H1 (cell line): ENCODE measurements at regions not wholly inside any gene's neighbourhood (a gene's known extent, or its start where the extent isn't known, plus 50 kb on each side); places are given as distances from the start of the nearest gene placed in this dataset.
A peak's percentile ranks its signal among the peaks of the same experiment; 100 is the strongest.

Experiments
- CTCF ChIA-PET: fragments of 300-600 bp; sonication (Branson Sonifier 250); formaldehyde crosslinking; loops from one replicate; lab custom pipeline; 2021; ENCODE audit not compliant: partially characterized antibody; lab: Charles Lee
- POLR2A ChIA-PET: fragments of 300-600 bp; sonication (Branson Sonifier 250); formaldehyde crosslinking; loops from one replicate; lab custom pipeline; 2021; ENCODE audit warnings: inconsistent platforms; ENCODE audit not compliant: partially characterized antibody; lab: Charles Lee
- DNase-seq, 2 experiments: peaks; one replicate each; pipeline versions ENCODE4 v3.0.0 to v3.0.0-alpha.2; 2010 to 2022; ENCODE audit warnings: low spot score in 2 of 2, low read depth in 1 of 2, mixed read lengths in 1 of 2
- FAIRE-seq: peaks from 2 replicates; lab custom pipeline; 2011; peaks lifted over from hg19 to GRCh38; lab: Jason Lieb, UNC
- H2AFZ ChIP-seq: 2 replicates; pipeline ENCODE4 v1.8.1; 2012; ENCODE audit warnings: low read length, inconsistent platforms
- H2AK5ac ChIP-seq: 2 replicates; pipeline ENCODE4 v1.6.1; 2013; ENCODE audit warnings: low read depth, low read length
- H2BK120ac ChIP-seq: replicated peaks from 2 replicates; pipeline ENCODE3; 2013; ENCODE audit warnings: low read depth, low read length, inconsistent platforms
- H2BK12ac ChIP-seq: 2 replicates; pipeline ENCODE4 v1.6.1; 2013; ENCODE audit warnings: low read depth, low read length
- H2BK15ac ChIP-seq: 2 replicates; pipeline ENCODE4 v1.6.1; 2013; ENCODE audit warnings: low read length
- H2BK20ac ChIP-seq: 2 replicates; pipeline ENCODE4 v1.6.1; 2013; ENCODE audit warnings: low read length
- H2BK5ac ChIP-seq: 2 replicates; pipeline ENCODE4 v1.6.1; 2013; ENCODE audit warnings: low read depth, low read length
- H3K14ac ChIP-seq: 2 replicates; pipeline ENCODE4 v1.6.1; 2013; ENCODE audit warnings: inconsistent platforms; ENCODE audit not compliant: insufficient read length
- H3K18ac ChIP-seq: 2 replicates; pipeline ENCODE4 v1.6.1; 2013; ENCODE audit warnings: low read length; ENCODE audit errors: extremely low read depth
- H3K23ac ChIP-seq: 2 replicates; pipeline ENCODE4 v1.6.1; 2013; ENCODE audit warnings: inconsistent platforms; ENCODE audit not compliant: insufficient read length
- H3K23me2 ChIP-seq: 2 replicates; pipeline ENCODE4 v1.6.1; 2013; ENCODE audit warnings: low read depth, low read length
- H3K27ac ChIP-seq: 2 replicates; pipeline ENCODE4 v1.6.1; 2011; ENCODE audit warnings: low read depth, low read length, inconsistent platforms
- H3K27me3 ChIP-seq, 4 experiments: replicated peaks in 1 of 4; 1 replicate in 1 of 4; 2 replicates in 3 of 4; pipeline versions ENCODE4 v1.6.1 to v1.8.1; 2011 to 2013; ENCODE audit warnings: low read length in 3 of 4, mild to moderate bottlenecking in 3 of 4, inconsistent platforms in 2 of 4, mixed read lengths in 2 of 4, moderate library complexity in 1 of 4; ENCODE audit not compliant: control insufficient read depth in 3 of 4, insufficient read depth in 3 of 4; ENCODE audit errors: extremely low read depth in 1 of 4
- H3K36me3 ChIP-seq, 4 experiments: 2 replicates each; pipeline versions ENCODE4 v1.6.1 to v1.8.1; 2011 to 2013; ENCODE audit warnings: mild to moderate bottlenecking in 4 of 4, low read length in 3 of 4, moderate library complexity in 2 of 4, control low read depth in 1 of 4, inconsistent platforms in 1 of 4; ENCODE audit not compliant: insufficient read depth in 4 of 4, control insufficient read depth in 2 of 4
- H3K4ac ChIP-seq: replicated peaks from 2 replicates; pipeline ENCODE3; 2013; ENCODE audit warnings: low read length, low read depth, mixed read lengths, inconsistent platforms; ENCODE audit not compliant: insufficient read length
- H3K4me1 ChIP-seq, 4 experiments: replicated peaks in 1 of 4; 1 replicate in 1 of 4; 2 replicates in 3 of 4; pipeline versions ENCODE4 v1.6.1 to v1.8.1; 2011 to 2013; ENCODE audit warnings: low read length in 3 of 4, inconsistent platforms in 2 of 4, mixed read lengths in 1 of 4; ENCODE audit not compliant: insufficient read depth in 4 of 4, control insufficient read depth in 3 of 4
- H3K4me2 ChIP-seq, 2 experiments: 2 replicates each; pipeline versions ENCODE4 v1.6.1 to v1.8.1; 2011 to 2013; ENCODE audit warnings: low read depth in 2 of 2, low read length in 2 of 2, control low read depth in 1 of 2, inconsistent platforms in 1 of 2, mild to moderate bottlenecking in 1 of 2; ENCODE audit not compliant: insufficient read depth in 1 of 2
- H3K4me3 ChIP-seq, 4 experiments: fragments of 200-600, 300-600 bp in 1 of 4; sonication (generic), shearing (Covaris generic), sonication (Bioruptor Twin) in 1 of 4; 2 replicates each; pipeline versions ENCODE4 v1.5.1 to v1.8.1; 2011 to 2016; ENCODE audit warnings: low read length in 4 of 4, low read depth in 3 of 4, control low read depth in 2 of 4, inconsistent platforms in 2 of 4, mild to moderate bottlenecking in 2 of 4, mixed read lengths in 1 of 4, moderate library complexity in 1 of 4; ENCODE audit not compliant: insufficient read depth in 2 of 4; ENCODE audit errors: extremely low read depth in 1 of 4
- H3K56ac ChIP-seq: replicated peaks from 2 replicates; pipeline ENCODE3; 2013; ENCODE audit warnings: low read depth, mild to moderate bottlenecking, mixed read lengths, low read length, inconsistent platforms; ENCODE audit not compliant: insufficient read length
- H3K79me1 ChIP-seq: 2 replicates; pipeline ENCODE4 v1.6.1; 2013; ENCODE audit warnings: low read depth, low read length, control low read depth
- H3K79me2 ChIP-seq, 2 experiments: 2 replicates each; pipeline versions ENCODE4 v1.6.1 to v1.8.1; 2012 to 2013; ENCODE audit warnings: low read length in 2 of 2, mild to moderate bottlenecking in 2 of 2, inconsistent platforms in 1 of 2; ENCODE audit not compliant: insufficient read depth in 2 of 2, control insufficient read depth in 1 of 2
- H3K9ac ChIP-seq, 4 experiments: replicated peaks in 1 of 4; 1 replicate in 1 of 4; 2 replicates in 3 of 4; pipeline versions ENCODE4 v1.6.1 to v1.8.1; 2011 to 2013; ENCODE audit warnings: low read depth in 3 of 4, low read length in 3 of 4, control low read depth in 2 of 4, mild to moderate bottlenecking in 2 of 4, moderate library complexity in 2 of 4, inconsistent platforms in 1 of 4; ENCODE audit errors: extremely low read depth in 1 of 4
- H3K9me3 ChIP-seq, 2 experiments: 2 replicates each; pipeline versions ENCODE4 v1.6.1 to v1.8.1; 2012 to 2013; ENCODE audit warnings: mild to moderate bottlenecking in 2 of 2, moderate library complexity in 2 of 2, control low read depth in 1 of 2, inconsistent platforms in 1 of 2, low read depth in 1 of 2, low read length in 1 of 2, mixed read lengths in 1 of 2; ENCODE audit not compliant: insufficient read depth in 2 of 2
- H4K20me1 ChIP-seq, 2 experiments: replicated peaks in 1 of 2; 2 replicates each; pipeline versions ENCODE3 to v1.8.1; 2011 to 2013; ENCODE audit warnings: inconsistent platforms in 2 of 2, low read length in 2 of 2, mild to moderate bottlenecking in 1 of 2; ENCODE audit not compliant: insufficient read depth in 2 of 2, control insufficient read depth in 1 of 2
- H4K5ac ChIP-seq: 2 replicates; pipeline ENCODE4 v1.6.1; 2013; ENCODE audit warnings: low read length, low read depth, mixed read lengths, inconsistent platforms; ENCODE audit not compliant: insufficient read length
- H4K8ac ChIP-seq: 2 replicates; pipeline ENCODE4 v1.8.0; 2013; ENCODE audit warnings: mild to moderate bottlenecking, moderate library complexity, low read length, inconsistent platforms; ENCODE audit not compliant: insufficient read depth; ENCODE audit errors: extremely low read depth
- H4K91ac ChIP-seq: replicated peaks from 2 replicates; pipeline ENCODE3; 2013; ENCODE audit warnings: low read length, mixed read lengths, inconsistent platforms; ENCODE audit not compliant: insufficient read length
- ASH2L ChIP-seq: fragments of 200-600, 300-600 bp; sonication (generic); IDR thresholded peaks from one replicate; pipeline ENCODE4 v1.7.1; 2017; ENCODE audit warnings: low read length
- CEBPB ChIP-seq: IDR thresholded peaks from 2 replicates; pipeline ENCODE4 v1.6.1; 2012; ENCODE audit warnings: low read depth, low read length
- CHD1 ChIP-seq: IDR thresholded peaks from 2 replicates; pipeline ENCODE4 v1.6.1; 2012; ENCODE audit warnings: low read depth, low read length, improper control_type of control experiment
- CREB1 ChIP-seq: IDR thresholded peaks from 2 replicates; pipeline ENCODE4 v1.6.1; 2012; ENCODE audit warnings: inconsistent platforms
- CTCF ChIP-seq, 3 experiments: IDR thresholded peaks; 1 replicate in 2 of 3; 2 replicates in 1 of 3; pipeline versions ENCODE4 v1.5.1 to v1.6.1; 2011; ENCODE audit warnings: low read length in 3 of 3, mild to moderate bottlenecking in 3 of 3, inconsistent platforms in 2 of 3, low read depth in 1 of 3, moderate library complexity in 1 of 3; ENCODE audit not compliant: insufficient read depth in 1 of 3; ENCODE audit errors: control extremely low read depth in 1 of 3
- KDM4A ChIP-seq: IDR thresholded peaks from one replicate; pipeline ENCODE4 v1.7.1; 2012; ENCODE audit warnings: low read depth, mild to moderate bottlenecking, moderate library complexity, low read length, inconsistent platforms; ENCODE audit not compliant: severe bottlenecking
- SIRT6 ChIP-seq: IDR thresholded peaks from one replicate; pipeline ENCODE4 v1.7.1; 2012; ENCODE audit warnings: low read length, inconsistent platforms
- TAF1 ChIP-seq: IDR thresholded peaks from 2 replicates; pipeline ENCODE4 v1.6.1; 2011; ENCODE audit warnings: mild to moderate bottlenecking, low read depth, low read length
- WGBS, 2 experiments: shearing (Covaris generic) in 1 of 2; methylation state at CpG; one replicate each; pipeline versions ENCODE4 v1.1.6 to v1.1.7; 2013 to 2015; ENCODE audit warnings: low lambda C conversion rate in 2 of 2, mixed read lengths in 2 of 2, inconsistent platforms in 1 of 2, low coverage in 1 of 2, missing lambda C conversion rate in 1 of 2; ENCODE audit not compliant: insufficient replicate concordance in 2 of 2, insufficient coverage in 1 of 2, insufficient read length in 1 of 2; ENCODE audit errors: extremely low coverage in 1 of 2, missing lambda C conversion rate in 1 of 2; 5-methylcytosine and 5-hydroxymethylcytosine counted together

- CTCF ChIA-PET, result interaction anchor here (0.9 to 4.4 kb wide), 5 partner anchors 12 to 262 kb away, joined by 3 to 17 read pairs (median 3); partner anchors contain the start of gene NCOR2
- H4K8ac ChIP-seq, result no peak overlapping the region; the same call in 1 of the 2 replicates
- POLR2A ChIA-PET, result interaction anchor here (0.7 to 3.7 kb wide), 2 partner anchors 12 to 53 kb away, joined by 3 to 32 read pairs; no protein-coding TSS in a partner anchor
- H2AK5ac ChIP-seq, result peak overlapping the region; percentile 47
- H3K79me2 ChIP-seq, result peaks cover 10 to 97% of the 10 kb centered on the region in 2 experiments
- peaks cover 55% of the 10 kb centered on the region for H3K79me1 ChIP-seq
- 0 out of 2 replicates have a peak overlapping the region, but pooled peaks have one; percentile 52 for H3K18ac ChIP-seq
- no peak overlapping the region for H3K4ac ChIP-seq
- no peak overlapping the region for H2BK120ac ChIP-seq
- no peak overlapping the region for H3K9ac ChIP-seq
- no peak overlapping the region for H3K23ac ChIP-seq
- peak overlapping the region; percentile 96 for H2BK12ac ChIP-seq
- no peak overlapping the region for H3K4me3 ChIP-seq
- no peaks in the 10 kb centered on the region for H3K27me3 ChIP-seq
- H3K56ac ChIP-seq, result no peak overlapping the region
- TF ChIP-seq KDM4A (no peak), CREB1 (no peak), CEBPB (no peak), TAF1 (no peak), CTCF (IDR thresholded peaks at IDR 0.05; ENCODE audit: control extremely low read depth in 1 of 3, insufficient read depth in 1 of 3, low read depth in 1 of 3, low read length in 3 of 3) (no peak), ASH2L (no peak), SIRT6 (no peak), CHD1 (no peak)
- WGBS, 2 experiments, result 79% methylated on average over 15 of the region's 16 CpGs; no CpG with 5 or more reads in 1 of the 2 experiments
- no peak overlapping the region for H3K4me2 ChIP-seq
- no peaks in the 10 kb centered on the region for H3K36me3 ChIP-seq
- H4K91ac ChIP-seq, result no peak overlapping the region
- no peak for FAIRE-seq
- no peak overlapping the region for H3K14ac ChIP-seq
- peaks cover 7 to 68% (median 47%) of the 10 kb centered on the region in 4 experiments for H3K4me1 ChIP-seq
- H2AFZ ChIP-seq, result no peak overlapping the region
- H2BK15ac ChIP-seq, result no peak overlapping the region
- DNase-seq, result no peak
- H3K23me2 ChIP-seq, result peaks cover 4% of the 10 kb centered on the region
- no peak overlapping the region for H2BK20ac ChIP-seq
- H4K5ac ChIP-seq, result no peak overlapping the region
- H3K27ac ChIP-seq, result no peak overlapping the region
- H2BK5ac ChIP-seq, result no peak overlapping the region
- peaks cover 31 to 45% of the 10 kb centered on the region in 2 experiments for H4K20me1 ChIP-seq
- no peaks in the 10 kb centered on the region for H3K9me3 ChIP-seq
Measured at GRCh38 chr12:124501827-124502226, 65.6 kb downstream of the NCOR2 start.
